PC-3 (cell line): ENCODE measurements at regions not wholly inside any gene's neighbourhood (a gene's known extent, or its start where the extent isn't known, plus 50 kb on each side); places are given as distances from the start of the nearest gene placed in this dataset.
"Not testable (repeated sequence)": the region's sequence is repeated elsewhere in the genome, so short reads cannot be mapped to it uniquely, and the experiment has no call there.

Source experiments
- ATAC-seq: fragments of 200-7000 bp; cut with Tn5 transposase; 2 replicates; pipeline ENCODE4 v1.9.1; 2020; ENCODE audit warnings: mild to moderate bottlenecking, moderate library complexity
- BruUV-seq: library from RNA; stranded (reverse); fragments of 400-500 nt; replicated peaks from 2 replicates; lab custom pipeline; 2021; lab: Mats Ljungman, UMichigan
- CTCF ChIA-PET: fragments of 300-600 bp; sonication (Branson Sonifier 250); formaldehyde crosslinking; loops from one replicate; lab custom pipeline; 2022; ENCODE audit warnings: antibody characterized with exemption; lab: Charles Lee
- POLR2A ChIA-PET: fragments of 300-600 bp; sonication (Branson Sonifier 250); formaldehyde crosslinking; loops from one replicate; lab custom pipeline; 2022; ENCODE audit warnings: antibody characterized with exemption; ENCODE audit not compliant: unreplicated experiment; lab: Charles Lee
- DNase-seq: peaks from one replicate; pipeline ENCODE4 v3.0.0-alpha.2; 2015
- H2AFZ ChIP-seq: fragments of 300-600 bp; sonication (generic); 2 replicates; pipeline ENCODE4 v1.6.0; 2016; ENCODE audit warnings: antibody characterized with exemption, low read length
- H3F3A ChIP-seq: fragments of 300-600 bp; sonication (generic); one replicate; pipeline ENCODE4 v1.6.0; 2017; ENCODE audit warnings: antibody characterized with exemption, low read length, control low read depth, mild to moderate bottlenecking; ENCODE audit not compliant: unreplicated experiment
- H3K27ac ChIP-seq: fragments of 300-600 bp; sonication (generic); 2 replicates; pipeline ENCODE4 v1.5.1; 2016; ENCODE audit warnings: mild to moderate bottlenecking, low read length
- H3K27me3 ChIP-seq: fragments of 300-600 bp; sonication (generic); 2 replicates; pipeline ENCODE4 v1.6.1; 2016; ENCODE audit warnings: low read length, mixed read lengths
- H3K36me3 ChIP-seq: fragments of 300-600 bp; sonication (generic); 2 replicates; pipeline ENCODE4 v1.6.1; 2016; ENCODE audit warnings: low read depth, mixed run types, low read length, mixed read lengths
- H3K4me1 ChIP-seq: fragments of 300-600 bp; sonication (generic); 2 replicates; pipeline ENCODE4 v1.5.1; 2016; ENCODE audit warnings: low read length; ENCODE audit not compliant: insufficient read depth
- H3K4me2 ChIP-seq: fragments of 300-600 bp; sonication (generic); 2 replicates; pipeline ENCODE4 v1.6.0; 2016; ENCODE audit warnings: low read length
- H3K4me3 ChIP-seq: fragments of 300-600 bp; sonication (generic); 2 replicates; pipeline ENCODE4 v1.5.1; 2016; ENCODE audit warnings: mild to moderate bottlenecking, low read length, mixed read lengths
- H3K79me2 ChIP-seq: fragments of 300-600 bp; sonication (generic); 2 replicates; pipeline ENCODE4 v1.6.1; 2017; ENCODE audit warnings: low read length, mixed read lengths
- H3K9ac ChIP-seq: fragments of 300-600 bp; sonication (generic); 2 replicates; pipeline ENCODE4 v1.6.0; 2016; ENCODE audit warnings: mild to moderate bottlenecking, low read length
- H3K9me2 ChIP-seq: fragments of 300-600 bp; sonication (generic); replicated peaks from 2 replicates; pipeline ENCODE4 v1.6.1; 2016; ENCODE audit warnings: mixed run types, low read length, mixed read lengths
- H3K9me3 ChIP-seq: fragments of 300-600 bp; sonication (generic); 2 replicates; pipeline ENCODE4 v1.6.1; 2016; ENCODE audit warnings: low read length, mixed read lengths
- H4K20me1 ChIP-seq: fragments of 300-600 bp; sonication (generic); 2 replicates; pipeline ENCODE4 v1.6.1; 2016; ENCODE audit warnings: low read length, mixed read lengths
- EZH2 ChIP-seq: fragments of 300-600 bp; sonication (generic); IDR thresholded peaks from one replicate; pipeline ENCODE4 v1.6.1; 2017; ENCODE audit warnings: antibody characterized with exemption, mild to moderate bottlenecking, low read length; ENCODE audit not compliant: unreplicated experiment
- EZH2phosphoT487 ChIP-seq: fragments of 300-600 bp; sonication (generic); IDR thresholded peaks from 2 replicates; pipeline ENCODE4 v1.6.1; 2018; ENCODE audit warnings: mild to moderate bottlenecking, antibody characterized with exemption, low read length, borderline replicate concordance
- intact Hi-C: fragments of 100-400 bp; cut with micrococcal nuclease; formaldehyde crosslinking; loops from 2 replicates; pipeline ENCODE4 v1.9.0; 2023
- TF ChIP-seq, protein P1 (sequence below): fragments of 300-600 bp; sonication (generic); conservative IDR thresholded peaks from 2 replicates; pipeline ENCODE4 v1.5.1; 2017; ENCODE audit warnings: antibody characterized with exemption, low read depth, mild to moderate bottlenecking, low read length

DNA sequence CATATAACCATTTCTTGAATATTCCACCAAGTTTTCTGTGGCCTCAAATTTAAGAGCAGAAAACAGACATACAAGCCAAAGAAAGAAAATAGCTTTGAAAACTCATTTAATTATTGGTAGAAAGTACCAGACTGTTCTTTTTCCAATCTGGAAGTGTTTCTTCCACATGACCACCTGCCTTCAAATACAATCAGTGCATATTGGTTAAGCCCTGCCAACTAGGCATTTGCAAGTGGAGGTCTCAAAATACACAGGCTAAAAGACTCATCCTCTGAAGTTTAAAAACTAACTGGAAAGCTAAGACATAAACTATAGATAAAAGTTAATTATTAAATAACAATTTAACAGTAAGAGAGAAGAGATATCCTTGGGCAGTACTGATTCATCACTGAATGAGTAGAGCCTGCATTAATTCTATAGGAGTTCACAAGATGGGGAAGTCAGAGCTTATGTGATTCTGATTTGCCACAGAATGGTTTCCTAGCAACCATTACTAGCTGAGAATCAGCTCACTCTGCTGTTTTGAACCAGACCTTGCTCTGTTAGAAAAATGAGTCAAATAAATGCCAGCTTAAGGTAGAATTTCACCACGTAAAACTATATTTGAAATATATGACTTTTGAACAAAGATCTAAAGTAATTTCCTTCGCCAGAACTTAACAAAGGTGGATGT, 433.8 kb downstream of the FUT8 start:
- Histone ChIP-seq H3K36me3 (no peaks in the 10 kb centered on the region), H4K20me1 (no peaks in the 10 kb centered on the region), H3K79me2 (no peaks in the 10 kb centered on the region), H3K9ac (no peak overlapping the region), H2AFZ (no peak overlapping the region), H3K4me3 (no peak overlapping the region), H3F3A (no peaks in the 10 kb centered on the region), H3K27me3 (peaks cover 33% of the 10 kb centered on the region), H3K9me3 (no peaks in the 10 kb centered on the region), H3K4me2 (no peak overlapping the region), H3K27ac (no peak overlapping the region), H3K9me2 (no peaks in the 10 kb centered on the region), H3K4me1 (no peaks in the 10 kb centered on the region)
- DNase-seq (no peak), ATAC-seq (no peak)
- no peak for TF ChIP-seq EZH2phosphoT487
- TF ChIP-seq, protein P1, sequence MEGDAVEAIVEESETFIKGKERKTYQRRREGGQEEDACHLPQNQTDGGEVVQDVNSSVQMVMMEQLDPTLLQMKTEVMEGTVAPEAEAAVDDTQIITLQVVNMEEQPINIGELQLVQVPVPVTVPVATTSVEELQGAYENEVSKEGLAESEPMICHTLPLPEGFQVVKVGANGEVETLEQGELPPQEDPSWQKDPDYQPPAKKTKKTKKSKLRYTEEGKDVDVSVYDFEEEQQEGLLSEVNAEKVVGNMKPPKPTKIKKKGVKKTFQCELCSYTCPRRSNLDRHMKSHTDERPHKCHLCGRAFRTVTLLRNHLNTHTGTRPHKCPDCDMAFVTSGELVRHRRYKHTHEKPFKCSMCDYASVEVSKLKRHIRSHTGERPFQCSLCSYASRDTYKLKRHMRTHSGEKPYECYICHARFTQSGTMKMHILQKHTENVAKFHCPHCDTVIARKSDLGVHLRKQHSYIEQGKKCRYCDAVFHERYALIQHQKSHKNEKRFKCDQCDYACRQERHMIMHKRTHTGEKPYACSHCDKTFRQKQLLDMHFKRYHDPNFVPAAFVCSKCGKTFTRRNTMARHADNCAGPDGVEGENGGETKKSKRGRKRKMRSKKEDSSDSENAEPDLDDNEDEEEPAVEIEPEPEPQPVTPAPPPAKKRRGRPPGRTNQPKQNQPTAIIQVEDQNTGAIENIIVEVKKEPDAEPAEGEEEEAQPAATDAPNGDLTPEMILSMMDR, result no peak
- TF ChIP-seq EZH2, result no peak
- BruUV-seq, result no TSS peak
- ChIA-PET CTCF (no interaction called here), POLR2A (no interaction called here)
- intact Hi-C loops, result no loop called here

DNA sequence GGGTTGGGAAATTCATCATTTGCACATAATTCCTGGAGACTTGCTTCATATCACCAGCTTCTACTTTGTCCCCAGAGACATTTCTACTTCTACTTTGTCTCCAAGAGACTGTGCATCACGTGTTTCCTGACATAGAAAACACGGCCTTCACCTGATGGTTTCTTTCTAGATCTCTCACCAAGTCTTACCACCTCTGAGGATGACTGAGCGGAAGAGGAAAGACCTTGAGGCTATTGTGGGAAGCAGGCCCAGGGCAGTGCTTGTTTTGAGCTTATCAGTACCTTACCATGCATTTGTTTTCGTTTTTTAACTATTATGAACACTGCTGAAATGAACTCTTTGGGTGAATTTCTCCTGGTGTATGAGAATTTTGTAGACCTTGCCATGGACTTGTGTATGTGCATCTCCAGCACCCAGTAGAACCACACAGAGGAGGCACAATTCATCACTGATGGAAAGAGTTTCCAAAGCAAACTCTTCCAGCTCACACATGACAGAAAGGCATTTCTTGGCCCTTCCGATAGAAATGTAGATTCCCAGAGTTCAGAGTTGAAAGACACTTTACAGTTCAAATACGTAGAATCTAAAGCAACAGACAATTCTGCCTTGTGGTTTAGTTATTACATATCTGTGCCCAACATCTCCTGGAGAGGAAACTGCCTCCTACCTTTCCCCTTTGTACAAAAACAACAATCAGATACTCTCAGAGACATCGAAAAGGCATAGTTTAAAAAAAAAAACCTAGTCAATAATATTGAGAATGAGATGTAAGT, 434.7 kb downstream of the FUT8 start:
- no peak overlapping the region for H3K27ac ChIP-seq
- DNase-seq, result no peak
- no TSS peak for BruUV-seq
- TF ChIP-seq, protein P1, result no peak
- TF ChIP-seq EZH2phosphoT487, result no peak
- no peak for TF ChIP-seq EZH2
- peaks cover 37% of the 10 kb centered on the region for H3K27me3 ChIP-seq
- intact Hi-C loops, result no loop called here
- ATAC-seq, result no peak
- no peaks in the 10 kb centered on the region for H3K79me2 ChIP-seq
- H3K9me2 ChIP-seq, result no peaks in the 10 kb centered on the region
- H3K4me2 ChIP-seq, result no peak overlapping the region
- no peaks in the 10 kb centered on the region for H4K20me1 ChIP-seq
- H3F3A ChIP-seq, result no peaks in the 10 kb centered on the region
- H3K4me1 ChIP-seq, result no peaks in the 10 kb centered on the region
- H3K4me3 ChIP-seq, result no peak overlapping the region
- ChIA-PET CTCF (no interaction called here), POLR2A (no interaction called here)
- H3K36me3 ChIP-seq, result no peaks in the 10 kb centered on the region
- H3K9me3 ChIP-seq, result no peaks in the 10 kb centered on the region
- no peak overlapping the region for H3K9ac ChIP-seq
- no peak overlapping the region for H2AFZ ChIP-seq

DNA sequence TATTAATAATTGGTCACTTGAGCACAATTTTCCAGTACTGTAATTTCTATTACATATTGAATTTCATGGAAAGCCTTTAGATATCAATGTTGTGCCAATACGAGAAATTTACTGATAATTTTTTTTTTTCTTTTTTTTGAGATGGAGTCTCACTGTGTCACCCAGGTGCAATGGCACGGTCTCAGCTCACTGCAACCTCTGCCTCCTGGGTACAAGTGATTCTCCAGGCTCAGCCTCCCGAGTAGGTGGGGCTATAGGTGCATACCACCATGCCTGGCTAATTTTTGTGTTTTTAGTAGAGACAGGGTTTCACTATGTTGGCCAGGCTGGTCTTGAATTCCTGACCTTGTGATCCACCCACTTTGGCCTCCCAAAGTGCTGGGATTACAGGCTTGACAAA, 435.4 kb downstream of the FUT8 start:
- H2AFZ ChIP-seq, H3K9ac ChIP-seq, POLR2A ChIA-PET, H4K20me1 ChIP-seq, H3K4me1 ChIP-seq, BruUV-seq, H3K9me3 ChIP-seq, H3K9me2 ChIP-seq, H3F3A ChIP-seq, intact Hi-C loops, H3K4me3 ChIP-seq, H3K36me3 ChIP-seq, H3K4me2 ChIP-seq, ATAC-seq, H3K27ac ChIP-seq, CTCF ChIA-PET, H3K79me2 ChIP-seq, DNase-seq: not testable (repeated sequence)
- H3K27me3 ChIP-seq, result peaks cover 31% of the 10 kb centered on the region
